ENCODE measurements at regions not wholly inside any gene's neighbourhood (a gene's known extent, or its start where the extent isn't known, plus 50 kb on each side); places are given as distances from the start of the nearest gene placed in this dataset.

GRCh38 chr6:139602577-139602976 lies 228.1 kb upstream of the CITED2 start:
- Histone ChIP-seq H3K36me3 (ENCODE audit: insufficient read depth, low read length) (no peaks in the 10 kb centered on the region), H3K9me3 (ENCODE audit: low read length) (peaks cover 3% of the 10 kb centered on the region), H3K4me1 (ENCODE audit: insufficient read depth, low read length) (peaks cover 11% of the 10 kb centered on the region), H3K27me3 (ENCODE audit: insufficient read depth, low read length) (no peaks in the 10 kb centered on the region), H3K4me3 (ENCODE audit: low read length) (no peak overlapping the region), H2AFZ (ENCODE audit: low read depth, low read length) (no peak overlapping the region)

DNA sequence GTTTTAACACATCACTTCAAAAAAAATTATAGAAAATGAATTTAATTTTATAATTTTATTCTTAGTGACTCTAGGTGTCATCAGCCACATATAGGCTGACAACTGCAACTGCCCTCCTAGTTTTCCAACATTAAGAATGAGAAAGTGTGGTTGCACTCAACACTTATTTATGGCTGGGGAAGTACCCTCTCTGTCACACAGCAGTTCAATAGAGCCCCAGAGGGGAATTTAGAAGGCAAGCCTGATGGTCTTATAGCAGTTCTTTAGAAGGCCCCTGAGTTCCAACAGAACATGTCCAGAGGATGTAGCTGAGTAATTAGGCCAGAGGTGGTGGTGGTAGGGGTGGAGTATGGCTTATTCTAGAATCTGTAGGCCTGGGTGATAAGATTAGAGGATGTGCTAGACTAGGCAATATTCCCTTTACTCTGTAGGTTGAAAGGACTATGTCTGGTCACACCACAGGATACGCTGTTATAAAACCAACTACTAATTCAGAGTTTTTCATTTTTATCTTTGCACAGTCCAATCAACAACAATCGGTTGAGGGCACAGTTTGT lies 226.5 kb upstream of the CITED2 start:
- Histone ChIP-seq H2AFZ (ENCODE audit: low read depth, low read length) (no peak overlapping the region), H3K36me3 (ENCODE audit: insufficient read depth, low read length) (no peaks in the 10 kb centered on the region), H3K9me3 (ENCODE audit: low read length) (peaks cover 3% of the 10 kb centered on the region), H3K27me3 (ENCODE audit: insufficient read depth, low read length) (no peaks in the 10 kb centered on the region), H3K4me1 (ENCODE audit: insufficient read depth, low read length) (peaks cover 11% of the 10 kb centered on the region), H3K4me3 (ENCODE audit: low read length) (no peak overlapping the region)

DNA sequence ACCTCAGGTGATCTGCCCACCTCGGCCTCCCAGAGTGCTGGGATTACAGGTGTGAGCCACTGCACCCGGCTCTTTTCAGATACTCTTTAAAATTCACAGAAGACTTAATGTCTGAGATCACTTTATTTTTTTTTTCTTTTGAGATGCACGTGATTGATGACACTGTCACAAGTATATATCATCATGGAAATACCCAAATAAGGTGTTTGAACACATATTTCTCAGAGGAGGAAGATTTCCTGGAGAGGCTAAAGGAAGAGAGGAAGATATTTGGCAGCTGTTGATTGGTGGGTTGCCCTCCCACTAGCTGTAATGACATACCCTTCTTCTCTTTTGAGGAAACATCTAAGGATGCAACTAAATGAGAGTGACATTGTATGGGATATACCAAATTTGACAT lies 225.9 kb upstream of the CITED2 start:
- H3K9me3 ChIP-seq (ENCODE audit: low read length) = peaks cover 3% of the 10 kb centered on the region
- no peaks in the 10 kb centered on the region for H3K36me3 ChIP-seq (ENCODE audit: insufficient read depth, low read length)
- no peak overlapping the region for H3K4me3 ChIP-seq (ENCODE audit: low read length)
- H3K27me3 ChIP-seq (ENCODE audit: insufficient read depth, low read length) = no peaks in the 10 kb centered on the region
- no peak overlapping the region for H2AFZ ChIP-seq (ENCODE audit: low read depth, low read length)
- peaks cover 11% of the 10 kb centered on the region for H3K4me1 ChIP-seq (ENCODE audit: insufficient read depth, low read length)

GRCh38 chr6:139597771-139598755 lies 223.6 kb upstream of the CITED2 start:
- H2AFZ ChIP-seq (ENCODE audit: low read depth, low read length) = peak overlapping the region; percentile 96
- H3K4me1 ChIP-seq (ENCODE audit: insufficient read depth, low read length) = peaks cover 11% of the 10 kb centered on the region
- H3K4me3 ChIP-seq (ENCODE audit: low read length) = no peak overlapping the region

GRCh38 chr6:139597087-139597763 lies 222.8 kb upstream of the CITED2 start:
- Histone ChIP-seq H3K4me1 (ENCODE audit: insufficient read depth, low read length) (peaks cover 11% of the 10 kb centered on the region), H3K9me3 (ENCODE audit: low read length) (no peaks in the 10 kb centered on the region), H3K36me3 (ENCODE audit: insufficient read depth, low read length) (no peaks in the 10 kb centered on the region), H2AFZ (ENCODE audit: low read depth, low read length) (peak overlapping the region; percentile 96), H3K27me3 (ENCODE audit: insufficient read depth, low read length) (no peaks in the 10 kb centered on the region), H3K4me3 (ENCODE audit: low read length) (no peak overlapping the region)

More at GRCh38 chr6:139597771-139598755, 223.6 kb upstream of the CITED2 start:
- Histone ChIP-seq H3K27me3 (ENCODE audit: insufficient read depth, low read length) (no peaks in the 10 kb centered on the region), H3K36me3 (ENCODE audit: insufficient read depth, low read length) (no peaks in the 10 kb centered on the region), H3K9me3 (ENCODE audit: low read length) (no peaks in the 10 kb centered on the region)

DNA sequence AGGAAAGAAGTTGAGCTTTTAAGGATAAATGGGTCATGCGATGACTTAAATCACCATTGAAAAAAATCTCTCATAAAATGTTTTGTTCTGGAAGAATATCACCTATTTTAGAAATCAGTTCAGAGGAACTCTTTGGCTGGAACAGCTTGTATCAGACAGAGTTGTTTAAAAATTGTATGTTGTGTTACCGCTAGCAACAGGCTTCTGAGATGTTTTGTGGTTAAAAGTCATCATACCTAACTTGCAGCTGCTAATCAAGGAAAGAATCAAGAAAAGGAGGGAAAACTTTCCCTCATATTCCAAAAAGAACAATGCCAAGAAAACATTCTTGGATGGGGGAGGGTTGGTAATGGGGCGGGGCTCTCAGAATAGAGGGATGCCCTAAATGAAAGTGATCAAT lies 220.7 kb upstream of the CITED2 start:
- Histone ChIP-seq H3K4me3 (ENCODE audit: low read length) (no peak overlapping the region), H3K4me1 (ENCODE audit: insufficient read depth, low read length) (peaks cover 18% of the 10 kb centered on the region), H3K9me3 (ENCODE audit: low read length) (no peaks in the 10 kb centered on the region), H2AFZ (ENCODE audit: low read depth, low read length) (no peak overlapping the region), H3K36me3 (ENCODE audit: insufficient read depth, low read length) (no peaks in the 10 kb centered on the region), H3K27me3 (ENCODE audit: insufficient read depth, low read length) (no peaks in the 10 kb centered on the region)

- Histone ChIP-seq H3K27me3 (ENCODE audit: insufficient read depth, low read length) (no peaks in the 10 kb centered on the region), H3K36me3 (ENCODE audit: insufficient read depth, low read length) (no peaks in the 10 kb centered on the region), H3K4me1 (ENCODE audit: insufficient read depth, low read length) (peaks cover 18% of the 10 kb centered on the region), H2AFZ (ENCODE audit: low read depth, low read length) (no peak overlapping the region), H3K4me3 (ENCODE audit: low read length) (no peak overlapping the region), H3K9me3 (ENCODE audit: low read length) (no peaks in the 10 kb centered on the region)
These were observed 220.0 kb upstream of the CITED2 start for GRCh38 chr6:139594333-139594965.

GRCh38 chr6:139593081-139593480 lies 218.6 kb upstream of the CITED2 start:
- Histone ChIP-seq H2AFZ (ENCODE audit: low read depth, low read length) (no peak overlapping the region), H3K9me3 (ENCODE audit: low read length) (no peaks in the 10 kb centered on the region), H3K4me1 (ENCODE audit: insufficient read depth, low read length) (peaks cover 14% of the 10 kb centered on the region), H3K27me3 (ENCODE audit: insufficient read depth, low read length) (no peaks in the 10 kb centered on the region), H3K4me3 (ENCODE audit: low read length) (no peak overlapping the region), H3K36me3 (ENCODE audit: insufficient read depth, low read length) (no peaks in the 10 kb centered on the region)

DNA sequence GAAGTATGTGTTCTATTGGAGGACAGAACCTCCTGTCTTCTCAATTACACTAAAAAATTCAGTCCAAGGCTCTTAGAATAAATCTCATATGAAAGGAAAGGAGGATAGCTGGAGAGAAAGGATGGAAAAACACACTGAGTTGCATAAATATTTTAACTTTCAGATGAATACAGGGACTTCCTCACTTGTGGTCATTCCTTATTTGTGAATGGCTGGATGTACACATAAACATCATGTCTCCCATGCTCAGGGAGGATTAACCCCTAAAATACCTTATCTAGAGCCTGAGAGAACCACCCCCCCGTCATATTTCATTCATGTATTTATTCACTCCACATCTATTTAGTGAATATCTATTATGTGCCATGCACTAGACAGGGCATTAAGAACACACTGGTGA lies 217.6 kb upstream of the CITED2 start:
- Histone ChIP-seq H3K27me3 (ENCODE audit: insufficient read depth, low read length) (no peaks in the 10 kb centered on the region), H3K36me3 (ENCODE audit: insufficient read depth, low read length) (no peaks in the 10 kb centered on the region), H3K4me3 (ENCODE audit: low read length) (no peak overlapping the region), H2AFZ (ENCODE audit: low read depth, low read length) (no peak overlapping the region), H3K4me1 (ENCODE audit: insufficient read depth, low read length) (peaks cover 6% of the 10 kb centered on the region), H3K9me3 (ENCODE audit: low read length) (no peaks in the 10 kb centered on the region)

- H3K4me1 ChIP-seq (ENCODE audit: insufficient read depth, low read length) = peaks cover 6% of the 10 kb centered on the region
- no peaks in the 10 kb centered on the region for H3K9me3 ChIP-seq (ENCODE audit: low read length)
- no peaks in the 10 kb centered on the region for H3K36me3 ChIP-seq (ENCODE audit: insufficient read depth, low read length)
- no peak overlapping the region for H3K4me3 ChIP-seq (ENCODE audit: low read length)
- no peak overlapping the region for H2AFZ ChIP-seq (ENCODE audit: low read depth, low read length)
- H3K27me3 ChIP-seq (ENCODE audit: insufficient read depth, low read length) = no peaks in the 10 kb centered on the region
These were observed 216.8 kb upstream of the CITED2 start for GRCh38 chr6:139591075-139591865.

DNA sequence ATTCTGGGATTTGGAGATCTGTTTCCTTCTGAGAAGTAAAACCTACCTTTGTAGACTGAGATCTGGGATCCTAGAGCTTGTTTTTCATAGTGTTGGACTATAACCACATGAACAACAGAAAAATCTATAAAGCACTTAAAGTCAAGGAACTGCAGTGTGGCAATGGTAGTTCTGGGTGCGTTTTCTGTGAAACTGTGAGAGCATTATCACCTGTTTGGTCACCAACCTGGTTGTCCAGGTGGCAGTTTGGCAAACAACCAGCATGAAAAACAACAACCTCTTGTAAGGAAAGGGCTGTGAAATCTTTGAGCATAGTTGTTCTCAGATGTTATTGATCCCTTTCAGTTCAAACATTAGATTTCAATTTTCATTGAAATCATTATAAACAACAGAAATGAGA lies 215.8 kb upstream of the CITED2 start:
- no peak overlapping the region for H3K4me3 ChIP-seq (ENCODE audit: low read length)
- H2AFZ ChIP-seq (ENCODE audit: low read depth, low read length) = no peak overlapping the region
- H3K27me3 ChIP-seq (ENCODE audit: insufficient read depth, low read length) = no peaks in the 10 kb centered on the region
- no peaks in the 10 kb centered on the region for H3K9me3 ChIP-seq (ENCODE audit: low read length)
- H3K36me3 ChIP-seq (ENCODE audit: insufficient read depth, low read length) = no peaks in the 10 kb centered on the region
- H3K4me1 ChIP-seq (ENCODE audit: insufficient read depth, low read length) = peaks cover 6% of the 10 kb centered on the region

Measured in neuron (in vitro differentiated cells).